CD14-positive monocyte (primary cell): ENCODE measurements at regions not wholly inside any gene's neighbourhood (a gene's known extent, or its start where the extent isn't known, plus 50 kb on each side); places are given as distances from the start of the nearest gene placed in this dataset.

Experiments
- DNase-seq, 3 donors: peaks; one replicate each; pipeline ENCODE4 v3.0.0-alpha.2; 2011 to 2022
- H2AFZ ChIP-seq: 2 replicates; pipeline ENCODE4 v1.6.0; 2012; ENCODE audit warnings: mild to moderate bottlenecking, low read depth, low read length, inconsistent platforms; ENCODE audit not compliant: insufficient read depth, poor library complexity, severe bottlenecking
- H3K27ac ChIP-seq, 2 donors: 1 replicate in 1 of 2; 2 replicates in 1 of 2; pipeline ENCODE4 v1.5.1; 2012 to 2013; ENCODE audit warnings: low read length in 2 of 2, control low read depth in 1 of 2, inconsistent platforms in 1 of 2, low read depth in 1 of 2, mild to moderate bottlenecking in 1 of 2
- H3K27me3 ChIP-seq, 2 donors: one replicate each; pipeline versions ENCODE4 v1.6.0 to v1.6.1; 2011 to 2013; ENCODE audit warnings: low read length in 2 of 2; ENCODE audit not compliant: control insufficient read depth in 2 of 2, insufficient read depth in 2 of 2
- H3K36me3 ChIP-seq, 2 donors: replicated peaks in 1 of 2; 1 replicate in 1 of 2; 2 replicates in 1 of 2; pipeline versions ENCODE4 v1.5.1 to v1.6.1; 2012 to 2013; ENCODE audit warnings: low read length in 2 of 2, control low read depth in 1 of 2, inconsistent platforms in 1 of 2, mild to moderate bottlenecking in 1 of 2; ENCODE audit not compliant: insufficient read depth in 2 of 2, control insufficient read depth in 1 of 2
- H3K4me1 ChIP-seq, 2 donors: 1 replicate in 1 of 2; 2 replicates in 1 of 2; pipeline versions ENCODE4 v1.5.1 to v1.6.1; 2012 to 2013; ENCODE audit warnings: low read length in 2 of 2, control low read depth in 1 of 2, inconsistent platforms in 1 of 2, mild to moderate bottlenecking in 1 of 2, moderate library complexity in 1 of 2; ENCODE audit not compliant: insufficient read depth in 2 of 2, control insufficient read depth in 1 of 2
- H3K4me2 ChIP-seq: replicated peaks from 2 replicates; pipeline ENCODE3; 2012; ENCODE audit warnings: low read length, moderate library complexity, mild to moderate bottlenecking; ENCODE audit not compliant: poor library complexity, severe bottlenecking; ENCODE audit errors: extremely low read depth
- H3K4me3 ChIP-seq, 3 experiments: fragments of 200-600 bp in 1 of 3; sonication (generic) in 1 of 3; replicated peaks in 1 of 3; 1 replicate in 2 of 3; 2 replicates in 1 of 3; pipeline ENCODE4 v1.5.1; 2011 to 2013; ENCODE audit warnings: low read length in 3 of 3, mild to moderate bottlenecking in 3 of 3, control low read depth in 2 of 3, low read depth in 2 of 3, inconsistent platforms in 1 of 3, moderate library complexity in 1 of 3
- H3K79me2 ChIP-seq: 2 replicates; pipeline ENCODE4 v1.6.0; 2012; ENCODE audit warnings: mild to moderate bottlenecking, control low read depth, inconsistent platforms, low read length, moderate library complexity; ENCODE audit not compliant: insufficient read depth
- H3K9ac ChIP-seq: 2 replicates; pipeline ENCODE4 v1.6.0; 2017; ENCODE audit warnings: low read length, mild to moderate bottlenecking; ENCODE audit not compliant: insufficient read depth, poor library complexity, severe bottlenecking
- H3K9me3 ChIP-seq, 2 donors: replicated peaks in 1 of 2; 1 replicate in 1 of 2; 2 replicates in 1 of 2; pipeline versions ENCODE4 v1.5.1 to v1.6.1; 2012 to 2013; ENCODE audit warnings: low read length in 2 of 2, control low read depth in 1 of 2; ENCODE audit not compliant: control insufficient read depth in 1 of 2, insufficient read depth in 1 of 2
- H4K20me1 ChIP-seq: 2 replicates; pipeline ENCODE4 v1.6.0; 2012; ENCODE audit warnings: mild to moderate bottlenecking, low read length, control low read depth, moderate library complexity; ENCODE audit not compliant: insufficient read depth
- H3K27ac Mint-ChIP-seq, 7 donors: one replicate each; pipeline ENCODE4 v1.8.0; 2020; ENCODE audit warnings: mild to moderate bottlenecking in 7 of 7, mixed read lengths in 7 of 7, moderate library complexity in 6 of 7, inconsistent platforms in 2 of 7
- H3K27me3 Mint-ChIP-seq, 3 donors: one replicate each; pipeline ENCODE4 v1.8.0; 2021 to 2022; ENCODE audit warnings: low read depth in 3 of 3, mild to moderate bottlenecking in 3 of 3, mixed read lengths in 3 of 3, moderate library complexity in 3 of 3, inconsistent platforms in 1 of 3
- H3K36me3 Mint-ChIP-seq, 2 donors: one replicate each; pipeline ENCODE4 v1.8.0; 2020; ENCODE audit warnings: mixed read lengths in 2 of 2, inconsistent platforms in 1 of 2, mild to moderate bottlenecking in 1 of 2
- H3K4me1 Mint-ChIP-seq: one replicate; pipeline ENCODE4 v1.8.0; 2020; ENCODE audit warnings: mild to moderate bottlenecking, mixed read lengths
- H3K4me3 Mint-ChIP-seq, 2 donors: one replicate each; pipeline ENCODE4 v1.8.0; 2020; ENCODE audit warnings: mild to moderate bottlenecking in 2 of 2, mixed read lengths in 2 of 2, moderate library complexity in 1 of 2
- H3K9me3 Mint-ChIP-seq, 7 donors: one replicate each; pipeline ENCODE4 v1.8.0; 2020 to 2022; ENCODE audit warnings: mixed read lengths in 7 of 7, mild to moderate bottlenecking in 6 of 7, moderate library complexity in 6 of 7, inconsistent platforms in 2 of 7
- WGBS: methylation state at CpG from one replicate; pipeline ENCODE4 v1.1.5; 2013; ENCODE audit warnings: missing lambda C conversion rate; ENCODE audit not compliant: insufficient coverage; 5-methylcytosine and 5-hydroxymethylcytosine counted together
- intact Hi-C, 2 donors: fragments of 100-400 bp; cut with micrococcal nuclease; formaldehyde crosslinking; loops; one replicate each; pipeline versions ENCODE4 v1.15.0 to v1.15.1; 2023
- TF ChIP-seq, protein P1 (sequence below): fragments of 200-600 bp; IDR thresholded peaks from one replicate; pipeline ENCODE4 v1.8.0; 2022; ENCODE audit warnings: antibody characterized with exemption, mild to moderate bottlenecking

DNA sequence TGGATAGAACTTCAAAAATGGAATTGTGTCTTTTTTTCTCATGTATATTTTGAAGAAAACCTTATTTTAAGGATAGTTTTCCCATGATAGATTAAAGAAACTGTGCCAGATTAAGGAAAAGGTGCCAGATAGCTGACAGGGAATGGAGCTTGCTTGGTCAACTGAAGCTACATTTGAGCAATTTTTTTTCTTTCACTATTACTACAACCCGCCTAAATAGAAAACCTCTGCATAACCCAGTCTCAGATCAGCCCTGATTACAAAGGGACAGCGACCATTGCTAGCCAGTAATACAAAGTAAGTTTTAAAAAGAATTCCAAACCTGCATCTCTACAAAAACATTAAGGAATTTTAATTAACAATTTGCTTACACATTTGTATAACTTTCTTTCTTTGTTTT, 1123.4 kb upstream of the LRRTM3 start:
- Histone ChIP-seq H3K36me3 (no peaks in the 10 kb centered on the region), H4K20me1 (no peaks in the 10 kb centered on the region), H3K4me1 (no peaks in the 10 kb centered on the region), H3K4me3 (no peak overlapping the region), H3K9me3 (no peaks in the 10 kb centered on the region), H3K9ac (no peak overlapping the region), H2AFZ (no peak overlapping the region), H3K79me2 (no peaks in the 10 kb centered on the region), H3K27me3 (no peaks in the 10 kb centered on the region), H3K27ac (no peak overlapping the region), H3K4me2 (no peak overlapping the region)
- intact Hi-C loops: no loop called here
- H3K27me3 Mint-ChIP-seq: peaks cover 0 to 1% (median 0%) of the 10 kb centered on the region in 3 donors
- H3K4me1 Mint-ChIP-seq: no peaks in the 10 kb centered on the region
- H3K36me3 Mint-ChIP-seq: no peaks in the 10 kb centered on the region
- no peak overlapping the region for H3K4me3 Mint-ChIP-seq
- WGBS: no CpG with 5 or more reads among the region's 2 CpGs
- TF ChIP-seq, protein P1, sequence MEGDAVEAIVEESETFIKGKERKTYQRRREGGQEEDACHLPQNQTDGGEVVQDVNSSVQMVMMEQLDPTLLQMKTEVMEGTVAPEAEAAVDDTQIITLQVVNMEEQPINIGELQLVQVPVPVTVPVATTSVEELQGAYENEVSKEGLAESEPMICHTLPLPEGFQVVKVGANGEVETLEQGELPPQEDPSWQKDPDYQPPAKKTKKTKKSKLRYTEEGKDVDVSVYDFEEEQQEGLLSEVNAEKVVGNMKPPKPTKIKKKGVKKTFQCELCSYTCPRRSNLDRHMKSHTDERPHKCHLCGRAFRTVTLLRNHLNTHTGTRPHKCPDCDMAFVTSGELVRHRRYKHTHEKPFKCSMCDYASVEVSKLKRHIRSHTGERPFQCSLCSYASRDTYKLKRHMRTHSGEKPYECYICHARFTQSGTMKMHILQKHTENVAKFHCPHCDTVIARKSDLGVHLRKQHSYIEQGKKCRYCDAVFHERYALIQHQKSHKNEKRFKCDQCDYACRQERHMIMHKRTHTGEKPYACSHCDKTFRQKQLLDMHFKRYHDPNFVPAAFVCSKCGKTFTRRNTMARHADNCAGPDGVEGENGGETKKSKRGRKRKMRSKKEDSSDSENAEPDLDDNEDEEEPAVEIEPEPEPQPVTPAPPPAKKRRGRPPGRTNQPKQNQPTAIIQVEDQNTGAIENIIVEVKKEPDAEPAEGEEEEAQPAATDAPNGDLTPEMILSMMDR: no peak
- H3K9me3 Mint-ChIP-seq: peaks cover 0 to 7% (median 2%) of the 10 kb centered on the region in 7 donors
- H3K27ac Mint-ChIP-seq: no peak overlapping the region
- DNase-seq: no peak

DNA sequence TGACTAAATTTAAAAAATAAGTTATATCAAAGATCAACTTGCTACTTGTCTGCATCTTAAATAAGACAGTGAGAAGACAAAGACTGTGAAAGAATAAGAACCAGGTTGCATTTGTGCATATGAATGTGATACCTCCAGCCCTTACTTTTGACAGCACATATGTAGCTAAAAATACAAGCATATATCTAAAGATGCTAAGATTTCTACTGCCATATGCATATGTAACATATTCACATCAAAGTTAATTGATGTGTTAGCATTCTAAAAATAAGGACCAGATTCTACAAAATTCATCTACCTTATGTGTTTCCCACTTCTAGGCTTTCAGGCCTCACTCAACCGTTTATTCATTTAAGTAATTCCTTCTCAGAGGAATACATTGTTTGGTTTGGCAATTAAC, 1120.3 kb upstream of the LRRTM3 start:
- Histone ChIP-seq H4K20me1 (no peaks in the 10 kb centered on the region), H3K27ac (no peak overlapping the region), H3K4me2 (no peak overlapping the region), H3K79me2 (no peaks in the 10 kb centered on the region), H3K27me3 (no peaks in the 10 kb centered on the region), H2AFZ (no peak overlapping the region), H3K4me3 (no peak overlapping the region), H3K9ac (no peak overlapping the region), H3K9me3 (no peaks in the 10 kb centered on the region), H3K36me3 (no peaks in the 10 kb centered on the region), H3K4me1 (no peaks in the 10 kb centered on the region)
- TF ChIP-seq, protein P1: no peak
- DNase-seq: no peak
- Mint-ChIP-seq H3K9me3 (peaks cover 0 to 5% (median 2%) of the 10 kb centered on the region in 7 donors), H3K4me3 (no peak overlapping the region), H3K4me1 (no peaks in the 10 kb centered on the region), H3K27me3 (peaks cover 0 to 1% (median 0%) of the 10 kb centered on the region in 3 donors), H3K36me3 (no peaks in the 10 kb centered on the region), H3K27ac (no peak overlapping the region)
- intact Hi-C loops: no loop called here
- no CpG with 5 or more reads among the region's 1 CpG for WGBS
